Tongue (tissue), 1 donor: ENCODE measurements at regions not wholly inside any gene's neighbourhood (a gene's known extent, or its start where the extent isn't known, plus 50 kb on each side); places are given as distances from the start of the nearest gene placed in this dataset.
A peak's percentile ranks its signal among the peaks of the same experiment; 100 is the strongest.

Experiments used
- DNase-seq: peaks from one replicate; pipeline ENCODE4 v3.0.0-alpha.2; 2015

GRCh38 chr3:70120357-70120966 is 120.9 kb downstream of the SAMMSON start:
- DNase-seq, result peak; percentile 21

DNA sequence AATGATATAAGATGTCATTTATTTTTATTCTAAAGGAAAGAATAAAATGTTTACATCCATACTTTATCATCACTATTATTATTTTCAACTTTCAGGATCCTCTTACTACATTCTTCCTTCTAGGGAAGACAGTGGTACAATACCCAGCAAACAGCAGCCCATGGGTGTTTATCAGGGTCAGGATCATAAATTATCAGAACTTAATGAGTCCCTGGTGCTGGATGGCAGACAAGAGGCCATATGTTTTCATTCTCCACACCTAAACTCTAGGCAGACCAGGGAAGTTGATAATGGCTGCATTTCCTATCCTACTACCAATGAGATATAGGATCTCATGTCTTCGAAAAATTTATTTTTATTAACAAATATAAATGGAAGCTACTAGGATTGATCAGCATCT is 127.7 kb downstream of the SAMMSON start:
- no peak for DNase-seq

DNA sequence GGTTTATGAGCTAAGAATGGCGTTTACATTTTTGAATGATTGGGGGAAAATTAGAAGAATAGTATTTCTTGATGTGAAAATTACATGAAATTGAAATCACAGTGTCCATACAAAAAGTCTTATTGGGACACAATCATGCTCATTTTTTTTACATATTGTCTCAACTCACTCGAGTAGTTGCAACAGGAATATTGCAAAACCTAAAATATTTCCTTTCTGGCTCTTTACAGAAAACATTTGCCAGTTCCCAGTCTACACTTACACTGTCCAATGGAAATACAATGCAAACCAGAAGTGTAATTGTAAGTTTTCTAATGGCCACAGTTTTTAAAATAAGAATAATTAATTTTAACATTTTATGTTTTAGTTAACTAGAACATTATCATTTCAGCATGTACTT is 137.8 kb downstream of the SAMMSON start:
- DNase-seq, result no peak

DNA sequence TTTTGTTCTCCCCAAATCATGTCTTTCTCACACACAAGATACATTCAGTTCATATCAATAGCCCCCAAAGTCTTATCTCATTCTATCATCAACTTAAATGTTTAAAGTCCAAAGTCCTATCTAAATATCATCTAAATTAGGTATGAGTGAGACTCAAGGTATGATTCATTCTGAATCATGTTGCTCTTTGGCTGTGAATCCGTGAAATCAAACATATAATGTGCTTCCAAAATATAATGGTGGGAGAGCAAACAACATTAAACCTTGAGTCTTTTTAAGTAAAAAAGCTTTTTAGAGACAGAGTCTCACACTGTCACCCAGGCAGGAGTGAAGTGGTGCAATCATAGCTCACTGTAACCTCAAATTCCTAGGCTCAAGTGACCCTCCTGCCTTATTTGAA is 139.1 kb downstream of the SAMMSON start:
- no peak for DNase-seq
